NOMO-1 treated with DMSO at 0.1 percent for 48 hours (cell line): ENCODE measurements at regions not wholly inside any gene's neighbourhood (a gene's known extent, or its start where the extent isn't known, plus 50 kb on each side); places are given as distances from the start of the nearest gene placed in this dataset.

Source experiments
- DNase-seq: peaks from one replicate; lab custom pipeline; 2025; ENCODE audit not compliant: unreplicated experiment; lab: John Stamatoyannopoulos, UW

DNA sequence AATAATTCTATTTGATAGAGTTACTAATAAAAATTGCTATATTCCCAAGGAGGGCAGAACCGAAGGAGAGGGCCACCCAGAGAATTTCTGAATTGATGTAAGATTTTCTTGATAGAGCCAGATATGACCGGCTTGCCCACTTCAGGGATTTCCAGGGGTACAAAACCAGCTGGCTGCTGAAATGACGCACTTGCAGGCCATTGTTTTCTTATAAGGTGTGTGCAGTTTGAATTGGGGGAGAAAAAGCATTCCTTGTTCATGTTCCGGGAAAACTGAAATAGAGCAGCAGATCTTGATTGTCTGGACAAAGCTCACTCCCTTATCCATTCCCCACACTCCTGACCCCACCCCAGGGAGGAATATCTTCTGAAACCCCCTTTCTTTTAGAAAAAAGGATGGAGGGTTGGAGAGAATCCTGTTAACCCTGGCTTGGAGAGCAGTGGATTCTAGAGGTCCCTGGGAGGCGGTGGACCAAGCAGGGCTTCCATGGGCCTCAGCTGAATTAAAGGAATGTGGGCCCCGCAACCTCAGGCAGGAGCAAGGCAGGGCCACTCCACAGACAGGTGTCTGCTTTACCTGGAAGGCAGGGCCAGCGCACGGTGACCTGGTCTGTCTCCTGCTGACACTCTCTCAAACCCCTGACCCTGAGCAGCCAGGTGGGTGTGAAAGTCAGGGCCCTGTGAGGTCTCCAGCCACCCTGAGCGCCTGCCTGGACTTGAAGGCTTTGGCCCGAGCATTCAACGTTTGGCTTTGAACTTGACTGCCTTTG is 96.4 kb downstream of the TMEM170B start:
- DNase-seq = no peak

DNA sequence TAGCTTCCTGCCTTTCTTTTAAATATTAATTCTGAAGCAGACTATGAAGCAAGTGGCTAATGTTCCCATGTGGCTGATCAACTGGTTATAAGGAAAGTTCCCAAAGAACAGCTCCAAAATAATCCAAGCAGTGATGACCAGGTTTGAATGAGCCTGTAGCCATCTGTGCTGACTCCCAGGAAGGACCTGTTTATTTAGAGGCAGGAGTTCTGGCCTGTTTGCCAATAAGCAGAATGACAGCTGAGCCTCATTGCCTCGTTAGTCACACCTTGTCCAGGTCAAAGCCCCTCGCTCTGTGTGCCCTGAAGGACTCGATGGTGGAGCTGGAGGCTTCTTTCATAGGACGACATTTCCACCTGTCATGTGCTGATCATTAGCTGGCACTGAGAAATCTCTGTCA is 97.4 kb downstream of the TMEM170B start:
- DNase-seq = no peak

DNA sequence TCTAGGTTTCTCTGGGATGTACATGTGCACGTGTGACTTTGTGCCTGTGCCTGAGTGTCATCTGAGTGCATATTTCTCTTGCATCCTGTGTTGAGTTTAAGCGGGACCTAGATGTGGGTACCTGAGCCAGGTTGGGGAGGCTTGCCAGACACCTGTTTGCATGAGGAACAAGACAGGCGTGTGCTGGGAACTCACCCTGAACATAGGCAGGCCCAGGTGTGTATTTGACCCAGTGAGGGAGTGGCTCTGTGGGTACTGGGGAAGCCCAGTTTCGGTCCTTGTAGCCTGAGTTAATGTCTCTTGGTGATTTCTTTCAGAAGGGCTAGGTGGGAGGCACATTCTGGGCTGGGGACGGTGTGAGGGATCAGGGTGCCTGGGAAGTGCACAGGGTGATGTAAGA is 98.6 kb downstream of the TMEM170B start:
- DNase-seq = no peak

DNA sequence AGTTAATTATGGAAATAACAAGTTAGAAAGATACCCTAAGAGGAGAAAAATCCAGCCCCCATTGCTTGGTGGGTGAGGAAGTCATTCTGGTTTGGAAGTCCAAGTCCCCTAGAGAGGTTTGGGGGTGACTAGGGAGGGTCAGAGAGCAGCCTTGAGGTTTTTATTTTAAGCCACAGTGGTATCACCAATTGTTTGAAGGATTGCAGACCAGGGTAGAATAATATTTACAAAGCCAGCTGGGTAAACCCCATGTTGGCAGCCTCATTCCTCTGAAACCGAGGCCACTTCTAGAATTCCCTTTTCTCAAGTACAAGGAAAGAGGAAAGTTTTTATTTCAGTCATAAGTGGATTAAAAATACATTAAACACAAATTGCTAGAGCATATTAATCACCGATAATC is 99.7 kb downstream of the TMEM170B start:
- DNase-seq = no peak

DNA sequence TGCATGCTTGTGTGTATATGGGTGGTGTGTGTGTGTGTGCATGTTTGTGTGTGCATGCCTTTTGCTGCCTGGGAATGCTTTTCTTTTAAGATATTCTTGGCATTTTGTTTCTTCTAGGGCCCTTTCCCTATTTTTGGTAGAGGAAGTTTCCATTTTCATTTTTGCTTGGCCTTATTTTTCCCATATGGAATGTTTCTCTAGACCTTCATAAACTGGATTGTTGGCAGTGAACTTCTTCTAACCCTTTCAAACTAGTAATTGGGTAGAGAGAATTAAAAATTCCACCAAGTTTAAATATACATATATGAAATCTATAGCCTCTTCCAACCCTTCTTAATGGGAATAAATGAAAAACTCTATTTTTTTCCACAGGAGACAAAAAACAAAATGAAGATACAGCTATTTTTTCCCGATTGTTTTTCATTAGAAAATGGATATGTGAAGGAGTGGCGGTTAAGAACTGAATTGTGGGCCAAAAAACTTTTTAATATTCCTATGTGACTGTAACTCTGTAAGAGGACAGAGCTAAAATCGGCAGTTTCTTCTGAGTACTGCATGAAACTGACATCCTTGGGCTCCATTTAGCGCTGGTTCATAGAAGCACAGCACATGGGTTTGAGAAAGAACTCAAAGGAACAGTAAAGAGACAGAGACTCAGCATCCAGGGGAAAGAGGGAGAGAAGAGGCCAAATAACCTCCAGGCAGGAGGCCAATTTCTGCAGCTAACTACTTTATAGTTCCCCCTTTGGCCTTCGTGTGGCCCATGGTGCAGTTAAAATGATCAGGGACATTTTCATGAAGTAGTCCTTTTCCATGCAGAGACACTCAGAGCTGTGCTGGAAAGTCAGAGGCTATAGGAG is 102.1 kb downstream of the TMEM170B start:
- DNase-seq = no peak

DNA sequence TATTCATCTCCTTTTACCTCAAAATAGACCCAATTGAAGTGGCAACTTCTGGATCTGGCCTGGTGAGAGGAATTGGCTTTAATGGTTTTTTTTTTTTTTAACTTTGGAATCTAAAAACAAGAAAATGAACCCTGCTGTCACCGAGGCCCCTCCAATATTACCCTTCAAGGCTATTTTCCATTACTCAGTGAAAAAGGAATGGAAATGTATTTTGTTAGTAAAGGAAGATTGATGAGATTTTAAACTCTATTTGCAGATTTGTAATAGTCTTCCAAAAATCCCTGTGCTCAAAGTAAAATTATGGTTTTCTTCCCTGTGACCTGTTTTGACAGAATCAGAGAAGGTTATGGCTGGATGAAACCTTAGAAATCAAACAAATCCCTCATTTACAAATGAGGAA is 102.9 kb downstream of the TMEM170B start:
- no peak for DNase-seq

DNA sequence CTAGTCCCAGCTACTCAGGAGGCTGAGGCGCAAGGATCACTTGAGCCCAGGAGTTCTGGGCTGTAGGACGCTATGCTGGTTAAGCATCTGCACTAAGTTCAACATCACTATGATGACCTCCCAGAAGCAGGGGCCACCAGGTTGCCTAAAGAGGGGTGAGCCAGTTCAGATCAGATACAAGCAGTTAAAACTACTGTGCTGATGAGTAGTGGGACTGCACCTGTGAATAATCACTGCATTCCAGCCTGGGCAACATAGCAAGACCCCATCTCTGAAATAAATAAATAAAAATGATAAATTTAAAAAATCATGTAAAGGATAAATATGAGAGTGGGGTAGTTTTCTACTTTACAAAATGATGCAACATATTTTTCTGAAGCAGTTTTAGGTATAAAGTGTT is 106.5 kb downstream of the TMEM170B start:
- DNase-seq = no peak

DNA sequence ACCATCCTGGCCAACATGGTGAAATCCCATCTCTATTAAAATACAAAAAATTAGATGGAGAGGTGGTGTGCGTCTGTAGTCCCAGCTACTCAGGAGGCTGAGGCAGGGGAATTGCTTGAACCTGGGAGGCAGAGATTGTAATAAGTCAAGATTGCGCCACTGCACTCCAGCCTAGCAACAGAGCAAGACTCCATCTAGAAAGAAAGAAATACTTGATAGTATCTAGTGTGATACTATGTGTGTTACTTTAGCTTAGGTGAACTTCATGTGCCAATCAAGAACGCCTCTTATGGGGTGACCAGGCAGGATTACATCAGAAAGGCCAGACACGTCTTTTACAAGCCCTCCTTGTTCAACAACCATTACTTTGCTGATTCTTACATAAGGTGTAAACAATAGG is 107.1 kb downstream of the TMEM170B start:
- no peak for DNase-seq

DNA sequence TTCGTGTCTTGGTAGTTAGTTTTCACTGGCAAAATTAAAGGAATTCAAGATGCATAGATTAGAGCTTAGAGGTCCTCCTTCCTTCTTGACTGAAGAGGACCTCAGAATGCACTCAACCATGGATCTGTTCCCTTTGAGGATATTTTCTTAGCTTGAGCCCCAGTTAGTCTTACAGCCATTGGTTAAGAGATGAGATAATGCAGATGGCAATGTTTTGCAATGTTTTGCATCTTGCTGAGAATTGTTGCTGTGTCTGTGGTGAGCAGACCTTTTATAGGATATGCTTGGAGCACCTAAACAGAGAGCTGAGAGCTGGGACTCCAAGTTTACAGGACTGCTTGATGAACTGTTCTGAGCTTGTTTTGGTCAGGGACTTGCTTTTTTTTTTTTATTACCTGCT is 107.5 kb downstream of the TMEM170B start:
- DNase-seq = no peak

DNA sequence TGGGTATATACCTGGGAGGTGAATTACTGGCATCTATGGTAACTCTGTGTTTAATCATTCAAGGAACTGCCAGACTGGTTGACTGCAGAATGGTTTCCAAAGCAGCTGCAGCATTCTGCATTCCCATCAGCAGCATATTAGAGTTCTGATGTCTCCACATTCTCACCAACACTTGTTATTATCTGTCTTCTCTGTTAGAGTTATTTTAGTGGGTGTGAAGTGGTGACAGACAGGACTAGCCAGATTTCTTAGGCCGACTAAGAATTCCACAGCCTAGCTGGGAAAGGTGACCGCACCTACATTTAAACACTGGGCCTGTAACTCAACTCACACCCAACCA is 110.9 kb downstream of the TMEM170B start:
- DNase-seq = no peak

DNA sequence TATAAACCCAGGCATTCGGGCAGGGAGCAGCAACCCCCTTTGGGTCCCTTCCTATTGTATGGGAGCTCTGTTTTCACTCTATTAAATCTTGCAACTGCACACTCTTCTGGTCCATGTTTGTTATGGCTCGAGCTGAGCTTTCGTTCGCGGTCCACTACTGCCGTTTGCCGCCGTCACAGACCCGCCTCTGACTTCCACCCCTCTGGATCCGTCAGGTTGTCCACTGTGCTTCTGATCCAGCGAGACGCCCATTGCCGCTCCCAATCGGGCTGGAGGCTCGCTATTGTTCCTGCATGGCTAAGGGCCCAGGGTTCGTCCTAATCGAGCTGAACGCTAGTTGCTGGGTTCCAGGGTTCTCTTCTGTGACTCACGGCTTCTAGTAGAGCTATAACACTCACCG is 111.3 kb downstream of the TMEM170B start:
- DNase-seq = no peak

DNA sequence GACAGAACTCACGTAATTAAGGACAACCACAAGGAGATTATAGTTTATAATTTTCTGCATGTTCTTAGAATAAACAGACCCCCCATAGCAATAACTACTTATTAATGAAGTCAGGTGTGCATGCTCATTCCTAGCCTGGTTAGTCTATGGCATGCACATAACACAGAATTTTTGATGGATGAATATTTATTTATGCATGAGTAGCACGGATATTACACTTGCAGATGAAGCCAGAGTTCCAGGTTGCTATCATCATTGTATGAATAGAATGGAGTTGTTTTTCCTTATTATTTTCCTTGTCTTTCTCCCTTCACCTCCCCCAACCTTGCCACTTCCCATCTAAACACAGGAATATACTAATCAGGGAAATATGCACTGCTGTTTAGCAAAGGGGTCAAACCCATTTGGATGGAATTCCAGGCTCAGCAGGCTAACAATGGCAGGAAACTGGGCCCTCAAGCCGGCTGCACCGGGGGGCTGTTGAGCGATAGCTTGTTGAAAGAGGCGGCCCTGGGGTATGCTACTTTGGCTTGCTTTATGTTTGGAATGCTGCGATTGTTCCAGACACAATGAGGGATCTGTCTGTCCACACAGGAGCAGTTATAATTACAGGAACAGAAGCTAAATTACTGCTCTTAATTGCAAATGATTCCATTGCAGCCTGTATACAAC is 112.6 kb downstream of the TMEM170B start:
- DNase-seq = no peak

DNA sequence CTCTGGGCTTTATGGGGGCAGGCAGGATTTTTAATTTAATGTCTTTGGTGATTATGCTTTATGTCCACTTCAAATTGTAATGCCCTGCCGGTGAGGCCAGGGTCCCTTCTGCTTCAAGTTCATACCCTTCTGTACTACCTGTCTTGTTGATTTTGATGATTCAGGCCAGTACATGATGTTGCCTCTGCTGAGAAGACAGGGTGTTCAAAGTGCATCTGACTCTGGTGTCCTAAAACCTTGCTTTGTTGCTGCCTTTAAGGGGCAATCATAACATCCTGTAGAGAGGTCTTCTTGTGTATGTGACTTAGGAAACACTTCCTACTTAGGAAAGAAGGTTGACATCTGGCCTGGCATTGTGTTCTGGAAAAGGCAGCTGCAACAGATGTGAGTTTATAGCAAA is 113.2 kb downstream of the TMEM170B start:
- DNase-seq = no peak

DNA sequence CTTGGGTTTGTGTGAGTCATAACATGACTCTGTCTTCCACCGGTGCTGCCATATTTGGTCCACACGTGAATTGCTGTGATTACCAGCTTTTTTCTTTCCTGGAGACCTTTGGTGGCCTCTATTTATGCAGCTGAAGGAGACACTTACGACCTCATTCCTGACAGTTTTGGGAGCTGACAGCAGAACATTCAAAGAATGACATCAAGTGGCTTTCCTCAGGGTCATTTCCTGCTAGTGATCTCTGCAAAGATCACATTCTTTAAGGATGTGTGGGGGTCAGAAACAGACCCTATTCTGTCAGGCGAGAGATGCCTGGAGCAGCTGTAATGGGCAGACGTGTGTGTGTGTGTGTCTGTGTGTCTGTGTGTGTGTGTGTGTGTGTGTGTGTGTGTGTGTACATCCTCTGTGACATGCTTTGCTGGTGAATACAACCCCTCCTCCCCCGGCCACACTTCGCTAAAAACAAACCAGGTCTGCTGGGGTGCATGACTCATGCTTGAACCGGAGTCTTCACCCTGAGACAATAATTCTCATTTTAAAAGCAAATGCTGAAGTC is 115.6 kb downstream of the TMEM170B start:
- peak; percentile 25 for DNase-seq

DNA sequence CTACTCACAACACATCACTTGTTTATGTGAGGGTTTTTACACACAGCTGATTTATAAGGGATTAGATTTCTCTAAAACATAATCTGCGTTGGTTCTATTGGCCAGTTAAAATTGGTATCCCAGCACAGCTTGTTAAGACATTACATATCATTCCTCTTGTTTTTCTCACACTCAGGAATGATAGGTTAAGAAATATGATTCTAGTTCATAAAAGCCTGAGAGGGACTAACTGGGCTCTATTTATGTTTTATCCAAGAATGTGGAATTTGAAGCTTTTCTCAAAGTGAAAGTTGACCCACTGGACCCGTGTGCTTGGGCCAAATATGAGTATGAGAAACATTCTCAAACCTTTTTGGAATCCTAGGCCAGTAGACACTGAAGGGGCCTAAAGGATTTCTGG is 117.3 kb downstream of the TMEM170B start:
- no peak for DNase-seq

DNA sequence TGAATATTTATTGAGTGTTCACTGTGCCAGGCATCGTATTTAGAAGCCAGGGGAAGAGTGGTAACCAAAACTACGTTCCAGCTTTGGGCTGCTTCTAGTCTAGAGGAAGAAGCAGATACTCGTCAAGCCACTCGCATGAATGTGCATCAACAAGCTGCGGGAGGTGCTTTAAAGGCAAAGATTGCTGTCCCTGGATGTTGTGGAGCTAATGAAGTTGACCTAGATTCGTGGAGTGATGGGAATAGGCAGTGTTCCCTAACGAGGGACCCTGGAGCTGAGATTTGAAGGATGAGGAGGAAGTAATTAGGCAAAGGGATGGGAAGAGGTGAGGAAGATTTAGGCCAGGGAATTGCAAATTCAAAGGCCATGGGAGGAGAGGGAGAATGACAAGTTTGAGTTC is 118.9 kb downstream of the TMEM170B start:
- no peak for DNase-seq

DNA sequence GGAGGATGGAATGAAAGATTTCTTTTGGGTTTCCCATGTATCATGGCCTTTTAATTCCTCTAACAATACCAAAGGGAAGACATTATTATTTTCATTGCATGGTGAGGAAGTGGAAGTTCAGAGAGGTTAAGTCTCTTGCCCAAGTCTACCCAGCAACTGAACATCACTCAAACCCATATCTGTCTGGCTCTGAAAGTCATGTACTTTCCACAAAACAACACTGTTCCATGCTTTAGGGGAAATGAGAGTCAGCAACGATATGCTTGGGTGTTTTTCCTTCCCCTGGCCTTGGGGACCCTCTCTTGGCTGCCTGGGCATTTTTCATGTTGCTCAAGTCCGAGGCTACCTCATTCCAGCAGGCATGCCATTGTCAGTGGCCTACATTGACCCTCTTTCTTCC is 118.8 kb downstream of the ADTRP start:
- DNase-seq = no peak

DNA sequence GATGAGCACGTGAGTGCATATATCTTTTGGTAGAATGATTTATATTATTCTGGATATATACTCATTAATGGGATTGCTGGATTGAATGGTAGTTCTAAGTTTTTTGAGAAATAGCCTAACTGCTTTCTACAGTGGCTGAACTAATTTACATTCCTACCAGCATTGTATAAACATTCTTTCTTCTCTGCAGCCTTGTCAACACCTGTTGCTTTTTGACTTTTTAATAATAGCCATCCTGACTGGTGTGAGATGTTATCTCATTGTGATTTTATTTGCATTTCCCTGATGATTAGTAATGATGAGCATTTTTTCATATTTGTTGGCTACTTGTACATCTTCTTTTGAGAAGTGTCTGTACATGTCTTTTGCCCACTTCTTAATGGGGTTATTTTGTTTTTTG is 116.3 kb downstream of the ADTRP start:
- DNase-seq = no peak

DNA sequence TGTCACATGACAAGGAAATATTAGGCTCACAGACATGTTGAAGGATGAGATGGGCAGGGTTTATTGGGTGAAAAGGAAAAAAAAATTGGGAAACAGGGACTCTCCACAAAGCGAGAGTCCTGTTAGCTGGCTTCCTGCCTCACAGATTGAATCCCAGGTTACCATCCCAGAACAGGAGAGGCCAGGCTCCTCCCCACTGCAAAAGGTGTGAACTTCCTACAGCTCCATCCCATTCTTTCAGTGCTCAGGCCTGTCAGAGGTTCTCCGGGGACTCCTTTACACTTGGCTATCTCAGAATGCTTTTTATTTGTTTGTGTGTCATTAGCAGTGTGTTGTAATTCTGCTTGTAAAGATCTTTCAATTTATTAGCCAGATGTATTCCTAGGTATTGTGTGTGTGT is 115.1 kb downstream of the ADTRP start:
- DNase-seq = no peak
